ENCODE measurements at regions not wholly inside any gene's neighbourhood (a gene's known extent, or its start where the extent isn't known, plus 50 kb on each side); places are given as distances from the start of the nearest gene placed in this dataset.

- Mint-ChIP-seq H3K9me3 (no peaks in the 10 kb centered on the region; a peak in 1 of 5 replicates), H3K36me3 (ENCODE audit: insufficient read depth in 1 of 3, low read depth in 3 of 3) (peaks cover 0 to 3% (median 0%) of the 10 kb centered on the region in 3 experiments; a peak in 1 of 7 replicates), H3K4me3 (no peak overlapping the region), H3K27ac (no peak overlapping the region), H3K27me3 (ENCODE audit: low read depth) (no peaks in the 10 kb centered on the region), H3K4me1 (no peaks in the 10 kb centered on the region)
- Histone ChIP-seq H3K4ac (ENCODE audit: low read depth, low read length) (no peak overlapping the region), H2BK120ac (ENCODE audit: low read depth, low read length, poor library complexity, severe bottlenecking) (no peak overlapping the region), H3K14ac (ENCODE audit: insufficient read depth, low read length) (no peak overlapping the region), H3K9ac (ENCODE audit: extremely low read depth, insufficient read length, low read length) (no peak overlapping the region), H2AK5ac (ENCODE audit: insufficient read length, low read length) (no peak overlapping the region), H2BK15ac (ENCODE audit: low read depth, low read length) (no peak overlapping the region), H3K79me1 (ENCODE audit: insufficient read depth, low read depth, low read length, poor library complexity, severe bottlenecking) (no peaks in the 10 kb centered on the region), H3K4me1 (ENCODE audit: insufficient read depth, low read length) (no peaks in the 10 kb centered on the region), H2BK5ac (ENCODE audit: insufficient read length, low read length) (no peak overlapping the region), H2BK20ac (ENCODE audit: low read depth, low read length, poor library complexity, severe bottlenecking) (no peak overlapping the region), H2AFZ (ENCODE audit: low read length) (no peak overlapping the region), H3K23ac (ENCODE audit: insufficient read length, low read depth, low read length) (no peak overlapping the region), H3K79me2 (ENCODE audit: insufficient read depth, low read length) (no peaks in the 10 kb centered on the region), H3K9me3 (ENCODE audit: control insufficient read depth, low read depth, low read length) (no peaks in the 10 kb centered on the region), H3K4me2 (ENCODE audit: insufficient read depth, insufficient read length, low read length) (no peak overlapping the region), H4K5ac (ENCODE audit: insufficient read length, low read depth, low read length) (no peak overlapping the region), H2BK12ac (ENCODE audit: insufficient read length, low read depth, low read length) (no peak overlapping the region), H3K27me3 (ENCODE audit: insufficient read depth, low read length) (no peaks in the 10 kb centered on the region), H4K20me1 (ENCODE audit: control insufficient read depth, insufficient read depth, insufficient read length) (no peaks in the 10 kb centered on the region), H4K91ac (ENCODE audit: insufficient read length, low read depth, low read length) (no peak overlapping the region), H3K27ac (ENCODE audit: insufficient read length, low read depth, low read length) (no peak overlapping the region), H3T11ph (ENCODE audit: low read length) (no peak overlapping the region), H3K18ac (ENCODE audit: insufficient read length, low read depth, low read length) (no peak overlapping the region), H3K56ac (ENCODE audit: insufficient read length, low read depth, low read length) (no peak overlapping the region), H3K23me2 (ENCODE audit: insufficient read length, low read depth, low read length, poor library complexity, severe bottlenecking) (no peaks in the 10 kb centered on the region), H4K8ac (replicated peaks; ENCODE audit: insufficient read length, low read depth, low read length) (no peak overlapping the region)
- DNase-seq = no peak
- no peak for TF ChIP-seq CTCF (conservative IDR thresholded peaks at IDR 0.05)
- WGBS (ENCODE audit: extremely low coverage, insufficient read length, low lambda C conversion rate) = no CpG with 5 or more reads among the region's 12 CpGs
Observed at GRCh38 chr5:118565335-118565971, 422.9 kb downstream of the DTWD2 start.
